H1 (cell line): ENCODE measurements at regions not wholly inside any gene's neighbourhood (a gene's known extent, or its start where the extent isn't known, plus 50 kb on each side); places are given as distances from the start of the nearest gene placed in this dataset.

Source experiments
- CTCF ChIP-seq, 3 experiments: IDR thresholded peaks; 1 replicate in 2 of 3; 2 replicates in 1 of 3; pipeline versions ENCODE4 v1.5.1 to v1.6.1; 2011; ENCODE audit warnings: low read length in 3 of 3, mild to moderate bottlenecking in 3 of 3, inconsistent platforms in 2 of 3, low read depth in 1 of 3, moderate library complexity in 1 of 3; ENCODE audit not compliant: insufficient read depth in 1 of 3; ENCODE audit errors: control extremely low read depth in 1 of 3
- POLR2AphosphoS5 ChIP-seq: IDR thresholded peaks from 2 replicates; pipeline ENCODE4 v1.6.1; 2011; ENCODE audit warnings: low read depth, low read length
- SP1 ChIP-seq: IDR thresholded peaks from 2 replicates; pipeline ENCODE4 v1.6.1; 2011; ENCODE audit warnings: low read depth, low read length

GRCh38 chr15:62431008-62431797 is 266.1 kb upstream of the C2CD4B start:
- no peak for TF ChIP-seq CTCF (IDR thresholded peaks at IDR 0.05; ENCODE audit: control extremely low read depth in 1 of 3, insufficient read depth in 1 of 3, low read depth in 1 of 3, low read length in 3 of 3)
- no peak for TF ChIP-seq SP1
- no peak for TF ChIP-seq POLR2AphosphoS5
